SK-N-SH treated with all-trans-retinoic acid at 6 μM for 48 hours (cell line): ENCODE measurements at regions not wholly inside any gene's neighbourhood (a gene's known extent, or its start where the extent isn't known, plus 50 kb on each side); places are given as distances from the start of the nearest gene placed in this dataset.

Experiments used
- ATAC-seq: fragments of 200-7000 bp; cut with Tn5 transposase; 3 replicates; pipeline ENCODE4 v1.9.1; 2020; ENCODE audit warnings: mild to moderate bottlenecking, moderate library complexity
- ARNTL ChIP-seq: fragments of 450-650 bp; formaldehyde crosslinking; IDR thresholded peaks from 2 replicates; pipeline ENCODE4 v1.5.0; 2020; ENCODE audit warnings: low read depth, mild to moderate bottlenecking, moderate library complexity, borderline replicate concordance
- BACH2 ChIP-seq: fragments of 250-450 bp; sonication (Bioruptor Pico); IDR thresholded peaks from 2 replicates; pipeline ENCODE4 v1.9.0; 2021; ENCODE audit warnings: mild to moderate bottlenecking, borderline replicate concordance
- CSDC2 ChIP-seq: fragments of 250-450 bp; sonication (Bioruptor Pico); IDR thresholded peaks from 2 replicates; pipeline ENCODE4 v1.5.0; 2020; ENCODE audit warnings: mild to moderate bottlenecking, moderate library complexity
- ESRRG ChIP-seq: fragments of 250-450 bp; sonication (Bioruptor Pico); IDR thresholded peaks from 2 replicates; pipeline ENCODE4 v1.6.1; 2021; ENCODE audit warnings: mild to moderate bottlenecking
- GLIS3 ChIP-seq: fragments of 250-450 bp; sonication (Bioruptor Pico); IDR thresholded peaks from 2 replicates; pipeline ENCODE4 v1.5.0; 2020; ENCODE audit warnings: mild to moderate bottlenecking, moderate library complexity
- ISL1 ChIP-seq: fragments of 250-450 bp; sonication (Bioruptor Pico); IDR thresholded peaks from 2 replicates; pipeline ENCODE4 v2.1.2; 2022; ENCODE audit warnings: mild to moderate bottlenecking, moderate library complexity
- OSR1 ChIP-seq: fragments of 250-450 bp; sonication (Bioruptor Pico); IDR thresholded peaks from 2 replicates; pipeline ENCODE4 v1.8.0; 2022; ENCODE audit warnings: moderate library complexity, mild to moderate bottlenecking, inconsistent platforms
- PPARA ChIP-seq: fragments of 250-450 bp; sonication (Bioruptor Pico); IDR thresholded peaks from 2 replicates; pipeline ENCODE4 v1.5.0; 2020; ENCODE audit warnings: mild to moderate bottlenecking, borderline replicate concordance
- RARB ChIP-seq: fragments of 250-450 bp; sonication (Bioruptor Pico); IDR thresholded peaks from 2 replicates; pipeline ENCODE4 v1.8.0; 2021; ENCODE audit warnings: mild to moderate bottlenecking, moderate library complexity
- SNAI2 ChIP-seq: fragments of 250-450 bp; sonication (Bioruptor Pico); IDR thresholded peaks from 2 replicates; pipeline ENCODE4 v1.5.0; 2020; ENCODE audit warnings: mild to moderate bottlenecking, moderate library complexity
- TCF4 ChIP-seq: fragments of 250-450 bp; sonication (Bioruptor Pico); IDR thresholded peaks from 2 replicates; pipeline ENCODE4 v1.8.0; 2021; ENCODE audit warnings: mild to moderate bottlenecking, moderate library complexity, borderline replicate concordance
- TOX ChIP-seq: fragments of 250-450 bp; sonication (Bioruptor Pico); IDR thresholded peaks from 2 replicates; pipeline ENCODE4 v1.8.0; 2021; ENCODE audit warnings: mild to moderate bottlenecking, moderate library complexity, borderline replicate concordance
- ZC3H10 ChIP-seq: fragments of 250-450 bp; sonication (Bioruptor Pico); IDR thresholded peaks from 2 replicates; pipeline ENCODE4 v1.5.1; 2021; ENCODE audit warnings: mild to moderate bottlenecking, moderate library complexity
- ZFP30 ChIP-seq: fragments of 450-650 bp; formaldehyde crosslinking; IDR thresholded peaks from 2 replicates; pipeline ENCODE4 v1.5.0; 2022; ENCODE audit warnings: mild to moderate bottlenecking, moderate library complexity
- ZNF565 ChIP-seq: fragments of 450-650 bp; formaldehyde crosslinking; conservative IDR thresholded peaks from 2 replicates; pipeline ENCODE4 v1.5.0; 2020; ENCODE audit warnings: low read depth, mild to moderate bottlenecking, moderate library complexity
- ZNF70 ChIP-seq: fragments of 450-650 bp; formaldehyde crosslinking; IDR thresholded peaks from 2 replicates; pipeline ENCODE4 v1.5.0; 2020; ENCODE audit warnings: mild to moderate bottlenecking, moderate library complexity
- ZNF8 ChIP-seq: fragments of 450-650 bp; formaldehyde crosslinking; IDR thresholded peaks from 2 replicates; pipeline ENCODE4 v1.5.0; 2020; ENCODE audit warnings: mild to moderate bottlenecking, moderate library complexity
- TF ChIP-seq, protein P1 (sequence below): fragments of 250-450 bp; sonication (Bioruptor Pico); IDR thresholded peaks from 2 replicates; pipeline ENCODE4 v1.8.0; 2021; ENCODE audit warnings: low read depth, mild to moderate bottlenecking, moderate library complexity, borderline replicate concordance
- TF ChIP-seq, protein P2 (sequence below): fragments of 250-450 bp; sonication (Bioruptor Pico); IDR thresholded peaks from 2 replicates; pipeline ENCODE4 v1.5.1; 2021; ENCODE audit warnings: mild to moderate bottlenecking, moderate library complexity
- TF ChIP-seq, protein P3 (sequence below): fragments of 250-450 bp; sonication (Bioruptor Pico); IDR thresholded peaks from 2 replicates; pipeline ENCODE4 v1.5.0; 2020; ENCODE audit warnings: mild to moderate bottlenecking, moderate library complexity
- TF ChIP-seq, protein P4 (sequence below): fragments of 250-450 bp; sonication (Bioruptor Pico); IDR thresholded peaks from 2 replicates; pipeline ENCODE4 v1.8.0; 2020; ENCODE audit warnings: mild to moderate bottlenecking, moderate library complexity, borderline replicate concordance
- TF ChIP-seq, protein P5 (sequence below): fragments of 250-450 bp; sonication (Bioruptor Pico); IDR thresholded peaks from 2 replicates; pipeline ENCODE4 v1.5.1; 2020; ENCODE audit warnings: low read depth, mild to moderate bottlenecking, moderate library complexity

DNA sequence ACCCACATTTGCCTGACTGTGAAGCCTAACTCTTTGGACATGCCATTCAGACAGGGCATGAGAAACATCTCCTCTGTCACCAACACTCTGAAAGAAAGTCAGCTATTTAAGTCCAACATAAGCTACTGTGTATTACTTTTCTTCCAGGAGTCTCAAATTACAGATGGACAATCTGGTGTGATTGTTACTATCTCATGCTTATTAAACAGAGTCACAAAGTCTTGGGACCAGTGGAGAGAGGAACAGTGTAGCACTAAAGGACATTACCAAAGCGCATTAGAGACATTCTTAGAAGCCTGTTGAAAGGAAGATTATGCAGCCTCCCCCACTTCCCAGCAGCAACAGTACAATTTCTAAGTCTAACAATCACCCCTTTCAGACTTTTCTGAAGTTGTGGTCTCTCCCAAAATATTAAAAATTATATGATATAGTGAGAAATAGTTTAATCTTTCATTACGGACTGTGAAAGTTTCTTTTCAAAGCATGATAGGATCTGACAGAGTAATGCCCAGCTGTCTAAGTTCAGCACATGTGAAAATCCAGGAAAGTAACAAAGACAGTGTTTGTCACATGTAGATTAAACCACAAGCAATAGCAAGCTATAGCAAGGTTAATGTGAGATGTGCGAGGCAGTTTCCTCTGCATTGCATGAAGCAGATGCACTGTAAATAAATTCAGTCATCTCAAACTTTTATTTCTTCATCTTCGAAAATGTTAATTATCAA is 280.9 kb upstream of the FZD8 start (continued):
- TF ChIP-seq ZNF565 (no peak), ZFP30 (no peak), ZNF70 (CRISPR knock-in tag) (no peak), ISL1 (CRISPR knock-in tag) (no peak), RARB (CRISPR knock-in tag) (no peak), SNAI2 (CRISPR knock-in tag) (no peak), GLIS3 (CRISPR knock-in tag) (no peak), BACH2 (no peak), ESRRG (CRISPR knock-in tag) (no peak), TCF4 (CRISPR knock-in tag) (no peak)
- TF ChIP-seq, protein P1, sequence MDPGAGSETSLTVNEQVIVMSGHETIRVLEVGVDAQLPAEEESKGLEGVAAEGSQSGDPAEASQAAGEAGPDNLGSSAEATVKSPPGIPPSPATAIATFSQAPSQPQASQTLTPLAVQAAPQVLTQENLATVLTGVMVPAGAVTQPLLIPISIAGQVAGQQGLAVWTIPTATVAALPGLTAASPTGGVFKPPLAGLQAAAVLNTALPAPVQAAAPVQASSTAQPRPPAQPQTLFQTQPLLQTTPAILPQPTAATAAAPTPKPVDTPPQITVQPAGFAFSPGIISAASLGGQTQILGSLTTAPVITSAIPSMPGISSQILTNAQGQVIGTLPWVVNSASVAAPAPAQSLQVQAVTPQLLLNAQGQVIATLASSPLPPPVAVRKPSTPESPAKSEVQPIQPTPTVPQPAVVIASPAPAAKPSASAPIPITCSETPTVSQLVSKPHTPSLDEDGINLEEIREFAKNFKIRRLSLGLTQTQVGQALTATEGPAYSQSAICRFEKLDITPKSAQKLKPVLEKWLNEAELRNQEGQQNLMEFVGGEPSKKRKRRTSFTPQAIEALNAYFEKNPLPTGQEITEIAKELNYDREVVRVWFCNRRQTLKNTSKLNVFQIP (CRISPR knock-in tag): no peak
- TF ChIP-seq, protein P2, sequence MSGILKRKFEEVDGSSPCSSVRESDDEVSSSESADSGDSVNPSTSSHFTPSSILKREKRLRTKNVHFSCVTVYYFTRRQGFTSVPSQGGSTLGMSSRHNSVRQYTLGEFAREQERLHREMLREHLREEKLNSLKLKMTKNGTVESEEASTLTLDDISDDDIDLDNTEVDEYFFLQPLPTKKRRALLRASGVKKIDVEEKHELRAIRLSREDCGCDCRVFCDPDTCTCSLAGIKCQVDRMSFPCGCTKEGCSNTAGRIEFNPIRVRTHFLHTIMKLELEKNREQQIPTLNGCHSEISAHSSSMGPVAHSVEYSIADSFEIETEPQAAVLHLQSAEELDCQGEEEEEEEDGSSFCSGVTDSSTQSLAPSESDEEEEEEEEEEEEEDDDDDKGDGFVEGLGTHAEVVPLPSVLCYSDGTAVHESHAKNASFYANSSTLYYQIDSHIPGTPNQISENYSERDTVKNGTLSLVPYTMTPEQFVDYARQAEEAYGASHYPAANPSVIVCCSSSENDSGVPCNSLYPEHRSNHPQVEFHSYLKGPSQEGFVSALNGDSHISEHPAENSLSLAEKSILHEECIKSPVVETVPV (CRISPR knock-in tag): no peak

DNA sequence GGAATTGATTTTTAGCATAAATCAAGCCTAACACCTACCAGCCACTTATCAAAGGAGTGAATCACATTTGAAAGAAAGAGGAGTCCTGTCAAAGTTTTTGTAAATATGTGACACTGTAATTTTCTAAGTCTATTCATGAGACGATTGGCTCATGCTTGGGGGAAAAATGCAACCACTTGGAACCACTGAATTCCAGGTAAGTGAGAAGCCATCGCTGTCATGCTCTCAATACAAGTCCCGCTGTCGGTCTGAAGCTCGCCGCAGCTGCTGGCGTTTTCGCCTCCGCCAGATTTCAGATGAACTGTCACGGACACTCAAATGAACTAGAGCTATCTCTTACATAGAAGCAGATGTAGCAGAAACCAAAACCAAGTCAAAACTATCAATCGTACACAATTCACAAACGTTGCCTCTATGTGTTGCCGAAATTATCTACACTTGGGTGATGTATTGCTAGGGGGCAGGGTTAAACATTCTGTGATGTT is 279.8 kb upstream of the FZD8 start:
- no peak for TF ChIP-seq GLIS3 (CRISPR knock-in tag)
- TF ChIP-seq PPARA (CRISPR knock-in tag): no peak
- no peak for TF ChIP-seq TOX
- TF ChIP-seq BACH2: no peak
- TF ChIP-seq OSR1: no peak
- no peak for TF ChIP-seq ESRRG (CRISPR knock-in tag)
- TF ChIP-seq, protein P3, sequence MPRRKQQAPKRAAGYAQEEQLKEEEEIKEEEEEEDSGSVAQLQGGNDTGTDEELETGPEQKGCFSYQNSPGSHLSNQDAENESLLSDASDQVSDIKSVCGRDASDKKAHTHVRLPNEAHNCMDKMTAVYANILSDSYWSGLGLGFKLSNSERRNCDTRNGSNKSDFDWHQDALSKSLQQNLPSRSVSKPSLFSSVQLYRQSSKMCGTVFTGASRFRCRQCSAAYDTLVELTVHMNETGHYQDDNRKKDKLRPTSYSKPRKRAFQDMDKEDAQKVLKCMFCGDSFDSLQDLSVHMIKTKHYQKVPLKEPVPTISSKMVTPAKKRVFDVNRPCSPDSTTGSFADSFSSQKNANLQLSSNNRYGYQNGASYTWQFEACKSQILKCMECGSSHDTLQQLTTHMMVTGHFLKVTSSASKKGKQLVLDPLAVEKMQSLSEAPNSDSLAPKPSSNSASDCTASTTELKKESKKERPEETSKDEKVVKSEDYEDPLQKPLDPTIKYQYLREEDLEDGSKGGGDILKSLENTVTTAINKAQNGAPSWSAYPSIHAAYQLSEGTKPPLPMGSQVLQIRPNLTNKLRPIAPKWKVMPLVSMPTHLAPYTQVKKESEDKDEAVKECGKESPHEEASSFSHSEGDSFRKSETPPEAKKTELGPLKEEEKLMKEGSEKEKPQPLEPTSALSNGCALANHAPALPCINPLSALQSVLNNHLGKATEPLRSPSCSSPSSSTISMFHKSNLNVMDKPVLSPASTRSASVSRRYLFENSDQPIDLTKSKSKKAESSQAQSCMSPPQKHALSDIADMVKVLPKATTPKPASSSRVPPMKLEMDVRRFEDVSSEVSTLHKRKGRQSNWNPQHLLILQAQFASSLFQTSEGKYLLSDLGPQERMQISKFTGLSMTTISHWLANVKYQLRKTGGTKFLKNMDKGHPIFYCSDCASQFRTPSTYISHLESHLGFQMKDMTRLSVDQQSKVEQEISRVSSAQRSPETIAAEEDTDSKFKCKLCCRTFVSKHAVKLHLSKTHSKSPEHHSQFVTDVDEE (CRISPR knock-in tag): no peak
- TF ChIP-seq, protein P2 (CRISPR knock-in tag): no peak
- no peak for TF ChIP-seq ZFP30
- TF ChIP-seq, protein P1 (CRISPR knock-in tag): no peak
- no peak for TF ChIP-seq ARNTL (CRISPR knock-in tag)
- TF ChIP-seq ZC3H10 (CRISPR knock-in tag): no peak
- TF ChIP-seq CSDC2 (CRISPR knock-in tag): no peak
- TF ChIP-seq SNAI2 (CRISPR knock-in tag): no peak
- TF ChIP-seq RARB (CRISPR knock-in tag): no peak
- TF ChIP-seq ISL1 (CRISPR knock-in tag): no peak
- TF ChIP-seq, protein P4, sequence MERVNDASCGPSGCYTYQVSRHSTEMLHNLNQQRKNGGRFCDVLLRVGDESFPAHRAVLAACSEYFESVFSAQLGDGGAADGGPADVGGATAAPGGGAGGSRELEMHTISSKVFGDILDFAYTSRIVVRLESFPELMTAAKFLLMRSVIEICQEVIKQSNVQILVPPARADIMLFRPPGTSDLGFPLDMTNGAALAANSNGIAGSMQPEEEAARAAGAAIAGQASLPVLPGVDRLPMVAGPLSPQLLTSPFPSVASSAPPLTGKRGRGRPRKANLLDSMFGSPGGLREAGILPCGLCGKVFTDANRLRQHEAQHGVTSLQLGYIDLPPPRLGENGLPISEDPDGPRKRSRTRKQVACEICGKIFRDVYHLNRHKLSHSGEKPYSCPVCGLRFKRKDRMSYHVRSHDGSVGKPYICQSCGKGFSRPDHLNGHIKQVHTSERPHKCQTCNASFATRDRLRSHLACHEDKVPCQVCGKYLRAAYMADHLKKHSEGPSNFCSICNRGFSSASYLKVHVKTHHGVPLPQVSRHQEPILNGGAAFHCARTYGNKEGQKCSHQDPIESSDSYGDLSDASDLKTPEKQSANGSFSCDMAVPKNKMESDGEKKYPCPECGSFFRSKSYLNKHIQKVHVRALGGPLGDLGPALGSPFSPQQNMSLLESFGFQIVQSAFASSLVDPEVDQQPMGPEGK (CRISPR knock-in tag): no peak
- TF ChIP-seq, protein P5, sequence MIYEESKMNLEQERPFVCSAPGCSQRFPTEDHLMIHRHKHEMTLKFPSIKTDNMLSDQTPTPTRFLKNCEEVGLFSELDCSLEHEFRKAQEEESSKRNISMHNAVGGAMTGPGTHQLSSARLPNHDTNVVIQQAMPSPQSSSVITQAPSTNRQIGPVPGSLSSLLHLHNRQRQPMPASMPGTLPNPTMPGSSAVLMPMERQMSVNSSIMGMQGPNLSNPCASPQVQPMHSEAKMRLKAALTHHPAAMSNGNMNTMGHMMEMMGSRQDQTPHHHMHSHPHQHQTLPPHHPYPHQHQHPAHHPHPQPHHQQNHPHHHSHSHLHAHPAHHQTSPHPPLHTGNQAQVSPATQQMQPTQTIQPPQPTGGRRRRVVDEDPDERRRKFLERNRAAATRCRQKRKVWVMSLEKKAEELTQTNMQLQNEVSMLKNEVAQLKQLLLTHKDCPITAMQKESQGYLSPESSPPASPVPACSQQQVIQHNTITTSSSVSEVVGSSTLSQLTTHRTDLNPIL: no peak
- no peak for TF ChIP-seq ZNF8
- TF ChIP-seq TCF4 (CRISPR knock-in tag): no peak
- no peak for ATAC-seq
